ENCODE measurements at regions not wholly inside any gene's neighbourhood (a gene's known extent, or its start where the extent isn't known, plus 50 kb on each side); places are given as distances from the start of the nearest gene placed in this dataset.
A peak's percentile ranks its signal among the peaks of the same experiment; 100 is the strongest.

- Mint-ChIP-seq H3K4me1 (no peaks in the 10 kb centered on the region), H3K9me3 (peaks cover 7% of the 10 kb centered on the region)
- no peak for TF ChIP-seq EZH2 (IDR thresholded peaks at IDR 0.05)
- TF ChIP-seq, protein P1, sequence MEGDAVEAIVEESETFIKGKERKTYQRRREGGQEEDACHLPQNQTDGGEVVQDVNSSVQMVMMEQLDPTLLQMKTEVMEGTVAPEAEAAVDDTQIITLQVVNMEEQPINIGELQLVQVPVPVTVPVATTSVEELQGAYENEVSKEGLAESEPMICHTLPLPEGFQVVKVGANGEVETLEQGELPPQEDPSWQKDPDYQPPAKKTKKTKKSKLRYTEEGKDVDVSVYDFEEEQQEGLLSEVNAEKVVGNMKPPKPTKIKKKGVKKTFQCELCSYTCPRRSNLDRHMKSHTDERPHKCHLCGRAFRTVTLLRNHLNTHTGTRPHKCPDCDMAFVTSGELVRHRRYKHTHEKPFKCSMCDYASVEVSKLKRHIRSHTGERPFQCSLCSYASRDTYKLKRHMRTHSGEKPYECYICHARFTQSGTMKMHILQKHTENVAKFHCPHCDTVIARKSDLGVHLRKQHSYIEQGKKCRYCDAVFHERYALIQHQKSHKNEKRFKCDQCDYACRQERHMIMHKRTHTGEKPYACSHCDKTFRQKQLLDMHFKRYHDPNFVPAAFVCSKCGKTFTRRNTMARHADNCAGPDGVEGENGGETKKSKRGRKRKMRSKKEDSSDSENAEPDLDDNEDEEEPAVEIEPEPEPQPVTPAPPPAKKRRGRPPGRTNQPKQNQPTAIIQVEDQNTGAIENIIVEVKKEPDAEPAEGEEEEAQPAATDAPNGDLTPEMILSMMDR (IDR thresholded peaks at IDR 0.05): no peak
- TF ChIP-seq EZH2phosphoT487 (IDR thresholded peaks at IDR 0.05): no peak
Measured at GRCh38 chr18:38563396-38563980, 997.9 kb upstream of the CELF4 start.

GRCh38 chr18:38557006-38557405 is 991.4 kb upstream of the CELF4 start:
- H3K36me3 Mint-ChIP-seq: no peaks in the 10 kb centered on the region
- H3K9me3 ChIP-seq (ENCODE audit: low read depth): no peaks in the 10 kb centered on the region
- no peaks in the 10 kb centered on the region for H4K20me1 ChIP-seq (ENCODE audit: low read depth)
- no peak overlapping the region for H3K27ac Mint-ChIP-seq
- no peak overlapping the region for H3K9ac ChIP-seq
- peak overlapping the region; percentile 35 for H3K27ac ChIP-seq
- H3K27me3 ChIP-seq: no peaks in the 10 kb centered on the region
- H3K9me3 Mint-ChIP-seq: no peaks in the 10 kb centered on the region
- peak overlapping the region; percentile 52 for H3K4me2 ChIP-seq
- peaks cover 27% of the 10 kb centered on the region for H3K4me1 Mint-ChIP-seq
- H3K4me3 Mint-ChIP-seq: no peak overlapping the region
- H3F3A ChIP-seq (ENCODE audit: low read depth): peaks cover 17% of the 10 kb centered on the region
- peaks cover 28% of the 10 kb centered on the region for H3K4me1 ChIP-seq
- peak; percentile 41 for DNase-seq (ENCODE audit: low spot score)
- no peaks in the 10 kb centered on the region for H3K79me2 ChIP-seq (ENCODE audit: low read depth)
- H3K4me3 ChIP-seq: no peak overlapping the region
- H3K27me3 Mint-ChIP-seq (ENCODE audit: insufficient read depth, low read depth): no peaks in the 10 kb centered on the region
- H3K36me3 ChIP-seq: no peaks in the 10 kb centered on the region
- H2AFZ ChIP-seq (replicated peaks): no peak overlapping the region
- no peak for TF ChIP-seq EZH2 (IDR thresholded peaks at IDR 0.05)
- TF ChIP-seq, protein P1 (IDR thresholded peaks at IDR 0.05): no peak
- no peak for TF ChIP-seq EZH2phosphoT487 (IDR thresholded peaks at IDR 0.05)

More at GRCh38 chr18:38563396-38563980, 997.9 kb upstream of the CELF4 start:
- H2AFZ ChIP-seq (replicated peaks): no peak overlapping the region
- H3K27ac Mint-ChIP-seq: no peak overlapping the region
- no peaks in the 10 kb centered on the region for H3K36me3 Mint-ChIP-seq
- H3K79me2 ChIP-seq (ENCODE audit: low read depth): no peaks in the 10 kb centered on the region
- no peak overlapping the region for H3K4me3 Mint-ChIP-seq
- no peak for DNase-seq (ENCODE audit: low spot score)
- H3K9me3 ChIP-seq (ENCODE audit: low read depth): no peaks in the 10 kb centered on the region
- H4K20me1 ChIP-seq (ENCODE audit: low read depth): no peaks in the 10 kb centered on the region
- H3K4me1 ChIP-seq: no peaks in the 10 kb centered on the region
- no peak overlapping the region for H3K4me2 ChIP-seq
- no peak overlapping the region for H3K9ac ChIP-seq
- H3F3A ChIP-seq (ENCODE audit: low read depth): no peaks in the 10 kb centered on the region
- H3K27me3 Mint-ChIP-seq (ENCODE audit: insufficient read depth, low read depth): no peaks in the 10 kb centered on the region
- no peaks in the 10 kb centered on the region for H3K27me3 ChIP-seq
- H3K27ac ChIP-seq: no peak overlapping the region
- H3K36me3 ChIP-seq: no peaks in the 10 kb centered on the region
- H3K4me3 ChIP-seq: no peak overlapping the region

DNA sequence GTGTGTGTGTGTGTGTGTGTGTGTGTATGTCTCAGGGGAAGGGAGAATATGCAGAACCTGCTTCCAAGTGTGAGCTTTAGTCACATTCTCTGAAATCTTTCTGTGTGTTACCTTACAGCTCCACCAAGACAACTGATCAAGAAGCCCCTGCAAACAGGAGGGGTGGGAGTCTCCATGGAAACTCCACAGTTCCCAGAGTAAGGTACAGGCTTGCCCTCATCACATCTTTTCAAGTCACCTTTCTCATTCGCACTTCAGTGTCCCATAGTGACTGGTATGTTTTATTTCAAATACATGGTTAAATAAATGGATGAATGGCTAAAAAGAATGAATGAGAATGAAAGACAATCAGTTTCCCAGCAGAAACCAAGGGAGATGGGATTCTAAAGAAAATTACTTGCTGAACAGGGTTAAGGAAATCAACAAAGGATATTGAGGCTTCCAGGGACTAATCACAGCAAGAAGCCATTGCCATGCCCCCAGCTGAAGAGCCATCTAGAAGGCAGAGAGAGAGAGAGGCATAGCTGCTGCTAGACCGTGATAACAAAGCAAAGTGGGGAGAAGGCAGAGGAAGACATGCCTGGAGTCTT is 987.2 kb upstream of the CELF4 start:
- H4K20me1 ChIP-seq (ENCODE audit: low read depth): no peaks in the 10 kb centered on the region
- H3K4me3 Mint-ChIP-seq: no peak overlapping the region
- H3F3A ChIP-seq (ENCODE audit: low read depth): peaks cover 17% of the 10 kb centered on the region
- no peak overlapping the region for H3K9ac ChIP-seq
- H3K27ac ChIP-seq: no peak overlapping the region
- peak; percentile 31 for DNase-seq (ENCODE audit: low spot score)
- H3K4me1 ChIP-seq: peaks cover 37% of the 10 kb centered on the region
- H3K36me3 Mint-ChIP-seq: no peaks in the 10 kb centered on the region
- H3K4me1 Mint-ChIP-seq: peaks cover 31% of the 10 kb centered on the region
- peak overlapping the region; percentile 32 for H3K4me2 ChIP-seq
- no peaks in the 10 kb centered on the region for H3K79me2 ChIP-seq (ENCODE audit: low read depth)
- peak overlapping the region; percentile 34 for H3K27ac Mint-ChIP-seq
- no peaks in the 10 kb centered on the region for H3K36me3 ChIP-seq
- no peak for TF ChIP-seq EZH2phosphoT487 (IDR thresholded peaks at IDR 0.05)
- TF ChIP-seq, protein P1 (IDR thresholded peaks at IDR 0.05): no peak
- TF ChIP-seq EZH2 (IDR thresholded peaks at IDR 0.05): no peak
- no peaks in the 10 kb centered on the region for H3K27me3 ChIP-seq
- no peaks in the 10 kb centered on the region for H3K9me3 Mint-ChIP-seq
- H3K4me3 ChIP-seq: no peak overlapping the region
- peak overlapping the region; percentile 59 for H2AFZ ChIP-seq (replicated peaks)
- no peaks in the 10 kb centered on the region for H3K27me3 Mint-ChIP-seq (ENCODE audit: insufficient read depth, low read depth)
- H3K9me3 ChIP-seq (ENCODE audit: low read depth): no peaks in the 10 kb centered on the region
